ENCODE measurements at regions not wholly inside any gene's neighbourhood (a gene's known extent, or its start where the extent isn't known, plus 50 kb on each side); places are given as distances from the start of the nearest gene placed in this dataset.

GRCh38 chr10:28794986-28795385 lies 117.7 kb downstream of the BAMBI start:
- TF ChIP-seq CTCF (conservative IDR thresholded peaks at IDR 0.05; ENCODE audit: control insufficient read depth, insufficient read depth, low read depth, low read length): no peak
- no peak overlapping the region for H3K4me3 ChIP-seq (ENCODE audit: control insufficient read depth, low read depth, low read length)
- no peak for DNase-seq (ENCODE audit: low read depth)

- TF ChIP-seq CTCF (conservative IDR thresholded peaks at IDR 0.05; ENCODE audit: control insufficient read depth, insufficient read depth, low read depth, low read length): no peak
- H3K4me3 ChIP-seq (ENCODE audit: control insufficient read depth, low read depth, low read length): no peak overlapping the region
- DNase-seq (ENCODE audit: low read depth): peak; percentile 72
Observed at GRCh38 chr10:28796606-28797512, 119.5 kb downstream of the BAMBI start.

GRCh38 chr10:28797904-28798371 lies 120.6 kb downstream of the BAMBI start:
- peak; percentile 2 for DNase-seq (ENCODE audit: low read depth)
- no peak for TF ChIP-seq CTCF (conservative IDR thresholded peaks at IDR 0.05; ENCODE audit: control insufficient read depth, insufficient read depth, low read depth, low read length)
- no peak overlapping the region for H3K4me3 ChIP-seq (ENCODE audit: control insufficient read depth, low read depth, low read length)

GRCh38 chr10:28798428-28798955 lies 121.2 kb downstream of the BAMBI start:
- H3K4me3 ChIP-seq (ENCODE audit: control insufficient read depth, low read depth, low read length): no peak overlapping the region
- no peak for DNase-seq (ENCODE audit: low read depth)
- no peak for TF ChIP-seq CTCF (conservative IDR thresholded peaks at IDR 0.05; ENCODE audit: control insufficient read depth, insufficient read depth, low read depth, low read length)

GRCh38 chr10:28798964-28799363 lies 121.6 kb downstream of the BAMBI start:
- TF ChIP-seq CTCF (conservative IDR thresholded peaks at IDR 0.05; ENCODE audit: control insufficient read depth, insufficient read depth, low read depth, low read length): no peak
- H3K4me3 ChIP-seq (ENCODE audit: control insufficient read depth, low read depth, low read length): no peak overlapping the region
- no peak for DNase-seq (ENCODE audit: low read depth)

GRCh38 chr10:28800144-28800543 lies 122.8 kb downstream of the BAMBI start:
- DNase-seq (ENCODE audit: low read depth): peak; percentile 3
- no peak for TF ChIP-seq CTCF (conservative IDR thresholded peaks at IDR 0.05; ENCODE audit: control insufficient read depth, insufficient read depth, low read depth, low read length)
- H3K4me3 ChIP-seq (ENCODE audit: control insufficient read depth, low read depth, low read length): no peak overlapping the region

Measured in fibroblast of mammary gland (primary cell).